Adipocyte (in vitro differentiated cells): ENCODE measurements at regions not wholly inside any gene's neighbourhood (a gene's known extent, or its start where the extent isn't known, plus 50 kb on each side); places are given as distances from the start of the nearest gene placed in this dataset.

Experiments used
- DNase-seq: peaks from one replicate; pipeline ENCODE4 v3.0.0-alpha.2; 2015; ENCODE audit warnings: low read depth
- H3K27me3 ChIP-seq: replicated peaks from 2 replicates; pipeline ENCODE4 v1.7.0; 2013; ENCODE audit warnings: mild to moderate bottlenecking, low read length, moderate library complexity; ENCODE audit not compliant: control insufficient read depth, insufficient read depth
- H3K36me3 ChIP-seq: 2 replicates; pipeline ENCODE4 v1.7.0; 2013; ENCODE audit warnings: low read length, mild to moderate bottlenecking, moderate library complexity; ENCODE audit not compliant: control insufficient read depth, insufficient read depth, severe bottlenecking
- H3K4me1 ChIP-seq: 2 replicates; pipeline ENCODE4 v1.7.0; 2013; ENCODE audit warnings: mild to moderate bottlenecking, low read length, moderate library complexity; ENCODE audit not compliant: control insufficient read depth, insufficient read depth
- H3K4me3 ChIP-seq: 2 replicates; pipeline ENCODE4 v1.7.0; 2013; ENCODE audit warnings: mild to moderate bottlenecking, low read length, moderate library complexity
- H3K9ac ChIP-seq: 2 replicates; pipeline ENCODE4 v1.7.0; 2013; ENCODE audit warnings: mild to moderate bottlenecking, low read length, moderate library complexity
- H3K9me3 ChIP-seq: 2 replicates; pipeline ENCODE4 v1.7.0; 2013; ENCODE audit warnings: mild to moderate bottlenecking, low read length, moderate library complexity; ENCODE audit not compliant: control insufficient read depth

- peaks cover 18% of the 10 kb centered on the region for H3K9me3 ChIP-seq
- no peaks in the 10 kb centered on the region for H3K27me3 ChIP-seq
- no peak overlapping the region for H3K9ac ChIP-seq
- peaks cover 20% of the 10 kb centered on the region for H3K4me1 ChIP-seq
- DNase-seq = peak; percentile 92
- H3K36me3 ChIP-seq = no peaks in the 10 kb centered on the region
- H3K4me3 ChIP-seq = no peak overlapping the region
Measured at GRCh38 chr5:56415356-56415765, 182.2 kb upstream of the ANKRD55 start.

DNA sequence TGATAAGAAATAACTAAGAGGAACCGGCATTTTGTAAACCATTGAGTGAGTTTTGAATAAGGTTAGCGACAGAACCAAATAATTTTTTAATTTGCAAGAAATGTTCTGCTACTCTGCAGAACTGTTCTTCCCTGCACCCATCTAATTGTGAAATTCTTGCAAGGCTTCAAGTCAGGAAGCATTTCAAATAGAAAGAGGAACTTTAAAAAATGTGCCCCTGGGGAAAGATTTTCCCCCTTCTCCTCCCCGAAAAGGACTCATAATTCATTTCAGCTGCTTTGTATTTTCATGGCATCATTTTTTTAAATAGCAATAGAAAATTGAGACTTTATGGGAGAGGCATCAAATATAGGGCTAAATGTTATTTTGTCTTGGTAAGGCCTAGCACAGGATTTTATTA is 180.9 kb upstream of the ANKRD55 start:
- H3K36me3 ChIP-seq = no peaks in the 10 kb centered on the region
- no peak overlapping the region for H3K4me3 ChIP-seq
- H3K4me1 ChIP-seq = peaks cover 30% of the 10 kb centered on the region
- DNase-seq = peak; percentile 92
- H3K9me3 ChIP-seq = peaks cover 6% of the 10 kb centered on the region
- H3K9ac ChIP-seq = no peak overlapping the region
- H3K27me3 ChIP-seq = no peaks in the 10 kb centered on the region

DNA sequence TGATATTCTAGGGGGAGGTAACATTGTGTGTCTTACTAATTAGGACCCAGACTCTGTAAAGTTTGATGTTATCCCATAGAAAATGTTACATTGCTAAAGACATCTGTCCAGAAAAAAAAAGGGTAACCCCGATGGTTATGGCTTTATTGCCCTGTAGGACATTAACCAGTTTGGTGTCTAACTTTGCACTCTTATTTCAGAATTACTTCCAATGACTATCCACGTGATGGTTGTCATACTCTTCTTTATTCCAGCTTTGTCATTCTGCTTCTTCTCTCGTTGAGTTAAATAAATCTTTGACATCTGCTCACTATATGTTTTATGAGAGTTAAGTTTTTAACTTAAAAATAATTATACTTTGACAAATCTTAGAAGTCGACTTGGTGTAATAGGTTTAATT is 180.4 kb upstream of the ANKRD55 start:
- DNase-seq = no peak
- Histone ChIP-seq H3K4me3 (no peak overlapping the region), H3K27me3 (no peaks in the 10 kb centered on the region), H3K36me3 (no peaks in the 10 kb centered on the region), H3K9me3 (peaks cover under 1% of the 10 kb centered on the region), H3K4me1 (peaks cover 30% of the 10 kb centered on the region), H3K9ac (no peak overlapping the region)

GRCh38 chr5:56412601-56413379 is 179.7 kb upstream of the ANKRD55 start:
- Histone ChIP-seq H3K4me3 (no peak overlapping the region), H3K27me3 (no peaks in the 10 kb centered on the region), H3K4me1 (peaks cover 30% of the 10 kb centered on the region), H3K9ac (no peak overlapping the region), H3K36me3 (no peaks in the 10 kb centered on the region), H3K9me3 (no peaks in the 10 kb centered on the region)
- DNase-seq = no peak

DNA sequence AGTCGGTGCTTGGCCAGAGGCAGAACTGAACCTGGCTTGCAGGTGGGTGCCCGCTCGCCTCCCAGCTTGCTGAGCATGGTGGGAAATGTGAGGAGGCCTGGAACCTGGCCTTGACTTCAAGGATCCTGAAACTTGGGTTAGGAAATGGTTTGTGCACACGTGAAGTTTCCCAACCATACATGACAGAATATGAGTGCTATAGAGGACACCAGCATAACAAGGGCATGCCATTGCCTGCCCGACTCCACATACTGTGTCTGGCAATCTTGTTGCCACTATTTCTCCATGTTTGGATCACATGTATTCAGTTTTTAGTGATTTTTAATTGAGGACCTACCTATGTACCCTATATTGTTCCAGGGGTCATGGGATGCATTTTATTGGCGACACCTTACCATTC is 177.6 kb upstream of the ANKRD55 start:
- DNase-seq = no peak
- Histone ChIP-seq H3K9me3 (no peaks in the 10 kb centered on the region), H3K4me1 (peaks cover 29% of the 10 kb centered on the region), H3K27me3 (no peaks in the 10 kb centered on the region), H3K36me3 (no peaks in the 10 kb centered on the region), H3K4me3 (no peak overlapping the region), H3K9ac (no peak overlapping the region)

GRCh38 chr5:56409331-56410190 is 176.4 kb upstream of the ANKRD55 start:
- Histone ChIP-seq H3K4me1 (peaks cover 19% of the 10 kb centered on the region), H3K9ac (no peak overlapping the region), H3K27me3 (no peaks in the 10 kb centered on the region), H3K9me3 (no peaks in the 10 kb centered on the region), H3K4me3 (peak overlapping the region; percentile 16), H3K36me3 (no peaks in the 10 kb centered on the region)
- peak; percentile 76 for DNase-seq

DNA sequence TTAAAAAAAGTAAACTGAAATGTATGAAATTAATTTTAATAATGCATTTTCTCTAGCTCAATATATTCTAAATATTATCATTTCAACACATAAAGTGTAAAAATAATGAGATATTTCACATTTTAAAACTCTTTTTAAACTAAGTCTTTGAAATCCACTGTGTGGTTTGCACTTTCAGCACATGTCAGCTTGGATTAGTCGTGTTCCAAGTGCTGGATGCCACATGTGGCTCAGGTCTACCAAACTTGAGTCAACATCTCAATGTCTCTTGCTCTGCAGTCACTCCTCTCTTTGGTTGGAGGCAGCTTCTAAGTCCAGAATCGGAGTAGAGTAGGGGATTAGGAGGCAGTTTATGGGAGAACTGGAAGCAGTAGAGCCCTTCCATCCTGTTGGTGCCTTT is 173.7 kb upstream of the ANKRD55 start:
- Histone ChIP-seq H3K9me3 (no peaks in the 10 kb centered on the region), H3K4me3 (no peak overlapping the region), H3K4me1 (peaks cover 10% of the 10 kb centered on the region), H3K9ac (no peak overlapping the region), H3K27me3 (no peaks in the 10 kb centered on the region), H3K36me3 (no peaks in the 10 kb centered on the region)
- peak; percentile 49 for DNase-seq

DNA sequence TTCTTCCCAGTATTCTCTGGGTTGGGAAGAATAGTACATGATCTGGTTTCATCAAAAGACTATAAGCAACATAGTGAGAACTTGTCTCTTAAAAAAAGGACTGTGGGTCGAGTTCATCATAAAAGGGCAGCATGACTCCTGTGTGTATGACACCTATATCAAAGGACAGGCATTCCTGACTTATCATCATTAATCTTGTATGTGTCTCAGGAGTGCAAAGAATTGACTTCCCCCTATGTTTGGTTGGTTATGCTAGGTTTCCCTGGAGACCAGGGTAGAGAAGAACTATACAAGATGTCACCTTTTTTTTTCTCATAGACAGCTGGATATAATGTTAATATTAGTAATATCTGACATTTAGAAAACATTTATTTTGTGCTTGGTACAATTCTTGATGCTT is 173.1 kb upstream of the ANKRD55 start:
- no peak overlapping the region for H3K9ac ChIP-seq
- no peaks in the 10 kb centered on the region for H3K9me3 ChIP-seq
- H3K4me3 ChIP-seq = no peak overlapping the region
- H3K36me3 ChIP-seq = no peaks in the 10 kb centered on the region
- peaks cover 10% of the 10 kb centered on the region for H3K4me1 ChIP-seq
- no peaks in the 10 kb centered on the region for H3K27me3 ChIP-seq
- no peak for DNase-seq

GRCh38 chr5:56405116-56405908 is 172.2 kb upstream of the ANKRD55 start:
- H3K4me1 ChIP-seq = peaks cover 10% of the 10 kb centered on the region
- no peaks in the 10 kb centered on the region for H3K9me3 ChIP-seq
- no peaks in the 10 kb centered on the region for H3K27me3 ChIP-seq
- H3K9ac ChIP-seq = no peak overlapping the region
- H3K4me3 ChIP-seq = no peak overlapping the region
- no peak for DNase-seq
- no peaks in the 10 kb centered on the region for H3K36me3 ChIP-seq

DNA sequence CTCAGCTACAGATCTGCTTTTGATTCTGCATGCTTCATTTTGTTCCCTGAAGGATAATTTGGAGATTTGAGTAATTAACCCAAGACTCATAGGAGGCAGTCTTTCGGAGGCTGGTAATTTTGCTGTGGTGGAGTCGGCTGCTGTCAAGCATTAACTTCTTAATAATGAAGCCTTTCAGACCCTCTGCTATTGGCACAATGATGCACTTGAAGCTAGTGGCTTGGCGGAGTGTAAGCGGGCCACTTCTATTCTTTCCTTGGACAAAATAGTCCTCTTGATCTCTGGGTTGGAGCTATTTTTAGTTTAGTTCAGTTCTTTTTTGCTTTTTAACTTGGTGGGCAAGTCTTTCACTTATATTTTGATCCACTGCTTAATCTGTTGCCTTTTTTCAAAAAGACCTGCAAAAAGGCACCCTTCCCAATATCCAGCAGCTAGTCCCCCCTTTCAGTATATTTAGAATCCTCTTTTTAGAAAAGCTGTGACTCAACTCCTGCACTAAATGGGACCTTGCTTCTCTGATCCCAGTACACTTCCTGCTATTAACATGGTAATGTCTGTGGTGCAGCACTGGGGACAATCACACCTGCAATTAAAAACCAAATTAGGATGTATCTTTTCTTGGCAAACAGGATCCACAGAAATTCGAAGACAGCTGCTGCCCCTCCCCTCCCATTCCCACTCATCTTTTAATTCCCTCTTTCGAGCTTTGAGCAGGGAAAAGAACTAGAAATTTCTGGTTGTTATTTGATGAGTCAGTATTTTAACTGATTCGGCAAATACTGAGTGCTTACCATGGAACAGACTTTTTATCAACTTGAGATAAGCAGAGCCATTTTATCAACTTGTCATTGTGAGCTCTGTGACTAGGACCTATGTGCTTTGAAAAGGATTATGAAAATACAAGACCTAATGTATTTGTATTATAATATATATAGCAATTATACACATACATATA is 169.4 kb upstream of the ANKRD55 start:
- Histone ChIP-seq H3K27me3 (peaks cover 6% of the 10 kb centered on the region), H3K4me3 (no peak overlapping the region), H3K9me3 (no peaks in the 10 kb centered on the region), H3K9ac (no peak overlapping the region), H3K36me3 (no peaks in the 10 kb centered on the region), H3K4me1 (no peaks in the 10 kb centered on the region)
- DNase-seq = no peak
